GM19023 (cell line): ENCODE measurements at regions not wholly inside any gene's neighbourhood (a gene's known extent, or its start where the extent isn't known, plus 50 kb on each side); places are given as distances from the start of the nearest gene placed in this dataset.

ENCODE experiments used
- ATAC-seq: cut with Tn5 transposase; IDR thresholded peaks from one replicate; pipeline ENCODE4 v1.9.1; 2021; ENCODE audit warnings: mild to moderate bottlenecking, moderate library complexity; ENCODE audit not compliant: unreplicated experiment

DNA sequence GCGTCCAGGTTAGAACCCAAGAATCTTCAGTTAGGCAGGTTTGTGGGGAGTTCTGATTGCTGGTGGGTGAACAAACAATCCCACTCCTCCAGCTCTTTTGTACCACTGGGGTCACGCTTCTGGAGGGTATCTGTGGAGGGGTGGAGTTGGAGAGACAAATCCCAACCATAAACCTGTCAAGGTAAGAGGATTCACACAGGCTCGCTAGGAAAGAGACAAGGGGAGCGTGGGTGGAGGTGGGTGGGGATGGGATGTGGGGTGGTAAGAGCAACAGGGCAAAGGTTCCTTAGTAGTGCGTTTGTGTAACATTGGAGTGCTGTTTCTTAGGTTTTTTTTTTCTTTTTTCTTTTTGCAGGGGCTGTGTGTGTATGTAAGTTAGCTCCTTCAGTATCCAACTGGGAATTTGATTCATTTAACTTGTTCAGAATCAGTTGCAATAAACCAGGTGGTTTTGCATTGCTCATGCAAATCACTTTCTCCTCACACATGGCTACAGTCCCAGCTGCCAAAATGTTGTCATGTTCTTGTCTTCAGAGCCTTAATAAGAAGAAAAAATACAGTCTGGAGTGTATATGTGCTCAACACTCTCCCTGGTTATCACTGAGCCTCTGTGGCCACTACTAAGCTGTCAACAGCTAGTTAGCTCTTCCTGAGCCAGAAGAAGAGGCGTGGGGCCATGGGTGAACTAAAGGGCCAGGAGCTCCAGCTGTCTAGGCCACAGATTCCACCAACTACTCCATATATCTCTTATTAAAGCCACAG, 164.0 kb upstream of the RAD23B start:
- ATAC-seq = no peak

DNA sequence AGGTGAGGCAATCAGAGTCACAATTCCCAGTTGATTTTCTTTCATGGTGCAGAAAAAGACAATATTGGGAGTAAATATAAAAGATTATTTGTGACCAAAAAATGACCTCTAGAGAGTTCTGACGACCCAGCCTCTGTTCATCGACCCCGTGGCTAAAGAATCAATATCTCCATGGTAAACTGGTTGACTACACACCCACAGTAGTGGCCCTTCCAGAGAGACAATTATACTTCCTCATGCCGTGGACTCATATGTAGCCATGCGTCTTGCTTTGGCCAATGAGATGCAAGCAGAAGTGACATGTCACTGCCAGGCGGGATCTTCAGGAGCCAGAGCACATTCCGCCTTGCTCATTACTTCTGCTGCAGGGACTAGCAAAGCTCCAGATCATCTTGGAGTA, 163.3 kb upstream of the RAD23B start:
- no peak for ATAC-seq

DNA sequence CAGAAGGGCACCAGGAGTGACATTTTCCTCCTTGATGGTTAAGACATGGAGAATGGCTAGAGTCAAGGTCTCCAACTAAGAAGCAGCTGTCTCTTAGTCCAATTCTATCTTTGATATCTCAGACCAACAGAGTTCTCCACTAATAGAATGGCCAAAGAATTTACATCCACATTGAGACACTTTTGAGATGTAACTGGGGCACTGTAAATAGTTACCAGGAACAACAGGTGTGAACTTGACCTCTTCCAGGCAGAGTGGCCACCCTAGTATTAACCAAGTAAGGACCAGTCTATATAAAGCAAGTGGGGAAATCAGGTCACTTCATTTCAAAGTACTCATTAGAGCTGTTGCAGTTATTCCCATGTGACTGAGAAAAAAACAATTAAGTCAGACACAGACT, 159.7 kb upstream of the RAD23B start:
- ATAC-seq = no peak

DNA sequence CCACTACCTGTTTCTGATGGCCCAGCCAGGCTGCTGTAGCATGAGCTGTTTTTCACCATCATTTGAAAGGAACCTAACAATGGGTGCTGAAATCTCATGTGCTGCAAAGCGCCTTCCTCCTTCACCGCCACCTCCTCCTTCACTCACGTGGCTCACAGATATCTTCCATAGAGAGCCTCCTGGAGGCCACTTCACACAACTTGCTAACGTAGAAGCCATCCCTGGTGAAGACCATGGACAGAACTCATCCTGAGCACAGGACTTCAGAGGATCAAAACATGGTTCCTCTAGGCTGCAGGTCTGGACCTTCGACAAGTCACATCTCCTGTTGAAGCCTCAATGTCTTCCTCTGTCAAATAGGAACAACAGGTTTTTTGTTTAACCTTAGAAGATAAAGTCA, 155.5 kb upstream of the RAD23B start:
- no peak for ATAC-seq

- ATAC-seq = no peak
Measured at GRCh38 chr9:107131108-107131799, 151.8 kb upstream of the RAD23B start.

DNA sequence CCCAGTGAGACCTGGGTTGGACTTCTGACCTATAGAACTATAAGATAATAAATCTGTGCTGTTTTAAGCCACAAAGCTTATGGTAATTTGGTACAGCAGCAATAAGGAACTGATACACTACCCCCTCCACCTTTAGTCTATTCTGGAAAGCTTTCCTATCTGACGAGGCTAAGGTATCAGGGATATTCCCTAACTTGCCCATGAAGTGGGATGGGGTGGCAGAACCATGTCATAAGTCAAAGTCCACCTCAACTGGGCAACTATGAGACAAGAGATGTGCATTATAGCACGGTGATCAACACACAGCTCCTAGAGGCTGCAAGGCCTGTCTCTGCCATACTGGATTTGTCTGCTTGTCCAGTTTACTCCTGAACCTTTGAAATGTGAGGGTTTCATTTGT, 146.8 kb upstream of the RAD23B start:
- ATAC-seq = no peak

- ATAC-seq = no peak
Measured at GRCh38 chr9:107137495-107138202, 145.4 kb upstream of the RAD23B start.

- no peak for ATAC-seq
Measured at GRCh38 chr9:107138261-107138992, 144.7 kb upstream of the RAD23B start.

- ATAC-seq = no peak
Measured at GRCh38 chr9:107141967-107142366, 141.1 kb upstream of the RAD23B start.

DNA sequence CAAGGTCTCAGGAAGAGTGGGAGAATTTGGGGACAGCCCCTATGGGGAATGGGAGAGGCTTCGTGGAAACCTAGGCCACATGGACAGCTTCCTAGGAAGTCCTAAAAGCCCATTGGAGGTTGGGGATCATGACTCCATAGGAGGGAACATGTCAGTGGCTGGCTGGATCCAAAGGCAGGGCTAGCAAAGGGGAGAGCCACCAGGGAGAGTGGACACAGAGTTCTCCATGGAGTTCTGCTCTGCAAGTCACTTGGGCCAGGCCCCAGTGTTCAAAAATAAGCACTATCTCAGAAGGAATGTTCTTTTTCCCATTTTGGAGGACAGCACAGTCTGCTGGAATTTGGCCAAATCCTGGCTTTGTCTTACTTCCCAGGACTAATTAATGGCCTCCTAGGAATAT, 140.6 kb upstream of the RAD23B start:
- ATAC-seq = no peak

DNA sequence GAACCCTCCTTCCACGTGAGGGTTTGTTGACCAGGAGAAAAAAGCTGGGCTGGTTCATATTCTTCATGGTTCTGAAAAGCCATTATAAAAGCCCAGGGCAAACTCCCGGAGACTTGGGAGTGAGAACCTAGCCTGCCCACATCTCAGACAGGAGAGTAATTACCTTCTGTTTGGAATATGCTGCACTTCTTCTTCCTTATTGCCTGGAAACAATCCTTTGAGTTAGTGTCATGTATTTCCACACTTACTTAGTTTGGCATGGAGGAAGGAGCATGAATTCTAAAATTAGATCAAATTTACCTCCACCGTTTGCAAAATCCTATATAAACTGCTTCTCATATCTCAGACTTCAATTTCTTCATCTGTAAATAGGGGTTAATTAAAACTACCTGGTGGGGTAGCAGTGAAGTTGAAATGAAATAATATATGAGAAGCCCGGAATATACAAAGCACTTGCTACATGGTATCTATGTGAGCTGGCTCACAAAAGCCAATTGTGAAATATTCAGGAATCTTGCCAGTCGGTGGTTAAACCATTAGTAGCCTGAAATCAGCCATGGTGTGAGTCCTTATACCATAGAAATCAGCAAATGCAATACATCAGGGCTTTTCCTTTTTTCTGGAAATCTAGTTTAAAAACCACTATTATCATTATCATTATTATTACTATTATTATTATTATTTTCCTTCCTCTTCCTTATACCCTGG, 140.0 kb upstream of the RAD23B start:
- no peak for ATAC-seq

- no peak for ATAC-seq
Measured at GRCh38 chr9:107144475-107144874, 138.6 kb upstream of the RAD23B start.

- ATAC-seq = no peak
Measured at GRCh38 chr9:107147134-107147533, 135.9 kb upstream of the RAD23B start.

DNA sequence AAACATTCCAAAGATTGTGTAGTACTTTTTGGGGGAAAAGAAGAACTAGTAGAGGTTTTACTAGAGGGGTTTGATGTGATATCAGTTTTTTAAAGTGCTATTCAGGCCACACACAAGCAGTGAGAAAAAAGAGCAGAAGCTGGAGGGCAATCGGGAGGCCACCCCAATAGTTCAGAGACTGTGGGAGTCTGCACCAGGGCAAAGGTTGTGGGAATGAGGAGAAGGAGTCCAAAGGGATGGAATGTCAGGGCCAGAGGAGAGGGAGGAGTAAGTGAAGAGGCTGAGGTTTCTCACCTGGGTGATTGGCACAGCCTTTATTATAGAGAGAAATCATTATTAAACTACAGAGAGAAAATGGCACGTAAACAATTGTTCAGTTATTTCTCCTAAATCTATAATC, 134.9 kb upstream of the RAD23B start:
- no peak for ATAC-seq

DNA sequence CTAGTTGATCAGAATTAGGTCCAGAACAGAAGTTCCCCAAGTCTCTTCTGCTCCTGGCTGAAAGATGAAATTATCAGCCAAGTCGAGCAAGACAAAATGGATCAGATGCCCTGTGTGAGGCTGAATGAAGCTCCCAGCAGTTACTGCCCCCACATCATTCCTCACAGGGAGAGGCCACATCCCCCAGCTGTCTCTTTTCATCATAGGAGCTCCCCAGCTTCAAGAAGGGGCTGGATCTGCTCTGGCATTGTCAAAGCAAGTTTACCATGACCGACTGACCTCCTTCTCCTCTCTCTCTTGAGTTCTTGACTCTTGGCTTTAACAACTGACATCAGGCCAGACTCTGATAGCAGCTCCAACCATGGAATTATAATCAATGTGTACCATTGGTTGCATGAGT, 133.3 kb upstream of the RAD23B start:
- ATAC-seq = no peak

DNA sequence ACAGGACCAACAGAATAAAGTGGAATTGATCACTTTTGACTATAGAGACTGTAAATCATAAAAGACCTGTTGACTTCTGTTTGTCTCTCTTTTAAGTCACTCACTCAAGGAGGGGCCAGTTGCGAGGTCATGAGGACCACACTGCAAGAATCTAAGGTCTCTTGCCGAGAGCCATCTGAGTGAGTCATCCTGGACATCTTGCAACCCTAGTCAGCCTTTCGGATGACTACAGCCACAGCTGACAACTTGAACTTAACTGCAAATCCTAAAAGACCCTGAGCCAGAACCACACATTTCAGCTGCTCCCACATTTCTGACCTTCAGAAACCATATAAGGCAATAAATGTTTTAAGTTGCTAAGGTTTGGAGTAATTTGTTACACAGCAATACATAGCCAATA, 129.7 kb upstream of the RAD23B start:
- ATAC-seq = no peak

GRCh38 chr9:107154291-107154690, 128.8 kb upstream of the RAD23B start:
- no peak for ATAC-seq

GRCh38 chr9:107154766-107155165, 128.3 kb upstream of the RAD23B start:
- no peak for ATAC-seq

DNA sequence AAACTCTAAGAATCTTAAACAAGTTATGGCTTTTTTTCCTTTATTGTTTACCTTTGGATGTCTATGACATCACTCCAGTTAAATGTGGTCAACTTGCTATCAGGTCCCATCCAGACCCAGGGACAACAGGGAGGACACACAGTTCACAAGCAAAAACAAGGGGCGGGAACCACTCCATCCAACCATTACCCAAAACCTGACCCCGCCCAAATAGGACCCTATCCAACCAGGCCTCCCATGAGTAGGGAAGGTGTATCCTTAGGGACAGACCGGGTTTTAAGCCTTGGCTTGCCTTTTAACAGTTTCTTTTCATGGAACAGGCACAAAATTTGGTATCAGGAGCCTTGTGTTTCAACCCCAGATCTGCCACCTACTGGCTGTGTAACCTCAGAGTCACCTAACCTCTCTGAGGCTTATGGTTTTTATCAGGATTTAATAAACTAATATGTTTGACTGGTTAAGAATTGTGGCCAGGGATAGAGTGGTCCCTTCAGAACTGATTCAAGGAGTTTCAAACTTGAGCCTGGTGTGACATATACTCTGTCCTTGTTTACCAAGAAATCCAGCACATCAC, 127.7 kb upstream of the RAD23B start:
- no peak for ATAC-seq

GRCh38 chr9:107158321-107158720, 124.8 kb upstream of the RAD23B start:
- ATAC-seq = peak; percentile 67
